GM12872 (cell line): ENCODE measurements at regions not wholly inside any gene's neighbourhood (a gene's known extent, or its start where the extent isn't known, plus 50 kb on each side); places are given as distances from the start of the nearest gene placed in this dataset.

Experiments used
- TF ChIP-seq, protein P1 (sequence below): IDR thresholded peaks from 3 replicates; pipeline ENCODE4 v1.5.1; 2011; ENCODE audit warnings: low read depth, mild to moderate bottlenecking, low read length, moderate library complexity; ENCODE audit not compliant: insufficient read depth

DNA sequence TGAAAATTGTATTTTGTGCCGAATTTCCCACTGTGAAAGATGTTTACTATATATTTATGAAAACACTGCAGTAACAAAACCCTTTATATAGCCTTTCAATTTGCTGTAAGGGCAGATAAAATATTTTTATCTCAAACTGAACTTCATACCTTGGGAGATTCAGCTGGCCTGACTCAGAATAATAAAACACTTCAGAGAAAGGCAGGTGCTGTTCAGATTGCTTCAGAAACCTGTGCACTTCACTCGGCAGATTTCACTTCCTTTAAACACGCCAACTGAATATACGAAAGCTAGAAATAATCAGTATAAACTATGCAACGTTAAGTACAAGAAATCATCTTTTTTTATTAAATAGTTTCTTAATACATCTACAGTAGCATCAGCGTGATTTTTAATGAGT, 839.1 kb upstream of the RBFOX1 start:
- TF ChIP-seq, protein P1, sequence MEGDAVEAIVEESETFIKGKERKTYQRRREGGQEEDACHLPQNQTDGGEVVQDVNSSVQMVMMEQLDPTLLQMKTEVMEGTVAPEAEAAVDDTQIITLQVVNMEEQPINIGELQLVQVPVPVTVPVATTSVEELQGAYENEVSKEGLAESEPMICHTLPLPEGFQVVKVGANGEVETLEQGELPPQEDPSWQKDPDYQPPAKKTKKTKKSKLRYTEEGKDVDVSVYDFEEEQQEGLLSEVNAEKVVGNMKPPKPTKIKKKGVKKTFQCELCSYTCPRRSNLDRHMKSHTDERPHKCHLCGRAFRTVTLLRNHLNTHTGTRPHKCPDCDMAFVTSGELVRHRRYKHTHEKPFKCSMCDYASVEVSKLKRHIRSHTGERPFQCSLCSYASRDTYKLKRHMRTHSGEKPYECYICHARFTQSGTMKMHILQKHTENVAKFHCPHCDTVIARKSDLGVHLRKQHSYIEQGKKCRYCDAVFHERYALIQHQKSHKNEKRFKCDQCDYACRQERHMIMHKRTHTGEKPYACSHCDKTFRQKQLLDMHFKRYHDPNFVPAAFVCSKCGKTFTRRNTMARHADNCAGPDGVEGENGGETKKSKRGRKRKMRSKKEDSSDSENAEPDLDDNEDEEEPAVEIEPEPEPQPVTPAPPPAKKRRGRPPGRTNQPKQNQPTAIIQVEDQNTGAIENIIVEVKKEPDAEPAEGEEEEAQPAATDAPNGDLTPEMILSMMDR: no peak

- TF ChIP-seq, protein P1: no peak
Observed at GRCh38 chr16:6492742-6493141, 839.9 kb upstream of the RBFOX1 start.

- TF ChIP-seq, protein P1: no peak
Observed at GRCh38 chr16:6484935-6485334, 847.7 kb upstream of the RBFOX1 start.

DNA sequence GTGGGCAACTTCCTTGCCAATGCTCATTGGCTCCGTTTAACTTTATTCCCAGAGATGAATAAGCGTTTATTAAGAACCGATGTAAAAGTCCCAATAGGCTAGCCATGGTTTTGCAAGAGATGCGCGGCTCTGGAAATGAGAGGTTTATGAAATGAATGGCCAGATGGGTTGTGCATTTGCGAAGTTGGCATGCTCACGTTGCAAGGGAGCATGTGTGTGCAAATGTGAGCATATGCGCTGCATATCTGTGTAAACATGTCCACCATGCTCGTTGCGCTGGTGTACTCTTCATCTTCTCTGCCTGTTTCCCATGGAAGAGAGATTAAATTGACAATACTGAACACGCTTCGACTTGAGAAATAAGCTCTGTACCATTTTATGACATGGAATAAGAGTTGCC, 848.6 kb upstream of the RBFOX1 start:
- TF ChIP-seq, protein P1: no peak

- TF ChIP-seq, protein P1: no peak
Observed at GRCh38 chr16:6483469-6484033, 849.1 kb upstream of the RBFOX1 start.

DNA sequence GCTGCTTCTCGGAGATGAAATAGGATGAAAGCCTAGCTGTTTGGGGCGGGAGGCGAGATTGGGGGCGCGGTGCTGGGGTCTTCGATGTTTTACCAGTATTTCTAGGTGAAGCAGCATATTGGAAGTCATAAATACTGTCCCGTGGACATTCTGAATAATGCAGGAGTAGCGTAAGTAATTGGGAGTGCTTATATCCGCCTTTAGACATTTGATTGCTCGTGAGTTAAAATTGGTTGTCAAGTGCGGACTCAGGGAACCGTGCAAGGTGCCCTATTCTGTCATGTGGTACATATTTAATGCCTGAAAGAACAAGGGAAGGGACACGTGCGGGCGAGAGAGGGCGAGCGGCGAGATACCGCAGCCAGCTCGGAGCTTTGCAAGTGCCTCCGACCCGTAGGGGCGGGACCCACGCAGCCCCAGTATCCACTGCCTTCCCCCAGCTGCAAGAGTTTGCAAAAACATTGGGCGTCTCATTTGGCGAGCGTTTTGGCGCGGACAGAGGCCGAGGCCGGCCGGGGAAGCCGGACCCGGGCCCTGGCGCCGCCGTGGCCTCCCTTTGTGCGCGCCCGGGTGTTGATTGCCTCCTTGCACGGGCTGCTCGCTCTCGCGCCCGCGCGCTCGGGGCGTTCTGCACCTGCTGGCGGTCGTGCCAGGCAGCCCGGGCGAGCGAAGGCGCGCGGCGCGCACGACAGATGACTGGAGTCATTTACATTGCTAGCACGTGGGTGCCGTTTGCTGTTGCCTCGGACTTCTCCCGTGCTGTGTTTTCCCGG, 849.8 kb upstream of the RBFOX1 start:
- TF ChIP-seq, protein P1: no peak

- TF ChIP-seq, protein P1: no peak
Observed at GRCh38 chr16:6481894-6482293, 850.8 kb upstream of the RBFOX1 start.
